Endothelial cell of umbilical vein (primary cell): ENCODE measurements at regions not wholly inside any gene's neighbourhood (a gene's known extent, or its start where the extent isn't known, plus 50 kb on each side); places are given as distances from the start of the nearest gene placed in this dataset.

Experiments used
- BruUV-seq: library from RNA; stranded (reverse); fragments of 400-500 nt; replicated peaks from 2 replicates; lab custom pipeline; 2021; lab: Mats Ljungman, UMichigan
- CTCF ChIA-PET: fragments of 300-600, 350-600 bp; sonication (Branson Sonifier 250); formaldehyde crosslinking; loops from one replicate; lab custom pipeline; 2021; ENCODE audit warnings: antibody characterized with exemption, inconsistent platforms; lab: Charles Lee
- POLR2A ChIA-PET: fragments of 300-600, 350-600 bp; sonication (Branson Sonifier 250); formaldehyde crosslinking; loops from one replicate; lab custom pipeline; 2021; ENCODE audit warnings: antibody characterized with exemption, inconsistent platforms; lab: Charles Lee
- DNase-seq: peaks from one replicate; pipeline ENCODE4 v3.0.0-alpha.2; 2011; ENCODE audit warnings: low read depth, low spot score
- FAIRE-seq: peaks from 2 replicates; lab custom pipeline; 2011; peaks lifted over from hg19 to GRCh38; lab: Jason Lieb, UNC
- H2AFZ ChIP-seq: 2 replicates; pipeline ENCODE4 v1.6.0; 2012; ENCODE audit warnings: low read depth, low read length, control low read depth, inconsistent platforms
- H3K27ac ChIP-seq: 2 replicates; pipeline ENCODE4 v1.5.1; 2011; ENCODE audit warnings: low read depth, mild to moderate bottlenecking, control low read depth, low read length, moderate library complexity; ENCODE audit not compliant: insufficient read depth
- H3K27me3 ChIP-seq, 2 experiments: 2 replicates each; pipeline versions ENCODE4 v1.6.0 to v1.6.1; 2011; ENCODE audit warnings: low read length in 2 of 2, mixed read lengths in 1 of 2; ENCODE audit not compliant: control insufficient read depth in 2 of 2, insufficient read depth in 2 of 2
- H3K36me3 ChIP-seq, 2 experiments: 2 replicates in 1 of 2; 3 replicates in 1 of 2; pipeline ENCODE4 v1.5.1; 2011; ENCODE audit warnings: low read length in 2 of 2, mild to moderate bottlenecking in 1 of 2, moderate library complexity in 1 of 2; ENCODE audit not compliant: control insufficient read depth in 2 of 2, insufficient read depth in 2 of 2; ENCODE audit errors: extremely low read depth in 1 of 2
- H3K4me1 ChIP-seq: 3 replicates; pipeline ENCODE4 v1.5.1; 2011; ENCODE audit warnings: mild to moderate bottlenecking, low read length; ENCODE audit not compliant: control insufficient read depth, insufficient read depth; ENCODE audit errors: extremely low read depth
- H3K4me2 ChIP-seq: 2 replicates; pipeline ENCODE4 v1.6.1; 2011; ENCODE audit warnings: low read length, control low read depth, mixed read lengths; ENCODE audit not compliant: insufficient read depth
- H3K4me3 ChIP-seq, 3 experiments: fragments of 200-600 bp in 1 of 3; sonication (generic), shearing (Covaris generic) in 1 of 3; replicated peaks in 1 of 3; 2 replicates each; pipeline ENCODE4 v1.5.1; 2011 to 2016; ENCODE audit warnings: control low read depth in 3 of 3, low read length in 3 of 3, mild to moderate bottlenecking in 2 of 3, inconsistent platforms in 1 of 3, low read depth in 1 of 3, moderate library complexity in 1 of 3; ENCODE audit not compliant: insufficient read depth in 1 of 3
- H3K79me2 ChIP-seq: 2 replicates; pipeline ENCODE4 v1.6.0; 2012; ENCODE audit warnings: low read length, inconsistent platforms; ENCODE audit not compliant: control insufficient read depth, insufficient read depth
- H3K9ac ChIP-seq: replicated peaks from 2 replicates; pipeline ENCODE3; 2011; ENCODE audit warnings: low read length, control low read depth; ENCODE audit not compliant: insufficient read depth; ENCODE audit errors: extremely low read depth
- H3K9me1 ChIP-seq: replicated peaks from 3 replicates; pipeline ENCODE4 v1.6.0; 2011; ENCODE audit warnings: mild to moderate bottlenecking, low read length; ENCODE audit not compliant: control insufficient read depth, insufficient read depth; ENCODE audit errors: extremely low read depth
- H3K9me3 ChIP-seq: replicated peaks from 2 replicates; pipeline ENCODE4 v1.5.1; 2012; ENCODE audit warnings: low read length, inconsistent platforms; ENCODE audit not compliant: control insufficient read depth, insufficient read depth
- H4K20me1 ChIP-seq: replicated peaks from 2 replicates; pipeline ENCODE3; 2011; ENCODE audit warnings: mild to moderate bottlenecking, low read length; ENCODE audit not compliant: control insufficient read depth, insufficient read depth; ENCODE audit errors: extremely low read depth
- CTCF ChIP-seq, 2 donors: IDR thresholded peaks; 1 replicate in 1 of 2; 2 replicates in 1 of 2; pipeline ENCODE4 v1.5.1; 2011; ENCODE audit warnings: low read length in 2 of 2, mild to moderate bottlenecking in 2 of 2, moderate library complexity in 2 of 2, control low read depth in 1 of 2, inconsistent platforms in 1 of 2, low read depth in 1 of 2; ENCODE audit not compliant: insufficient read depth in 1 of 2; ENCODE audit errors: extremely low read depth in 1 of 2
- EZH2 ChIP-seq: IDR thresholded peaks from 2 replicates; pipeline ENCODE4 v1.6.1; 2012; ENCODE audit warnings: borderline replicate concordance, low read depth, mild to moderate bottlenecking, moderate library complexity, low read length, inconsistent platforms; ENCODE audit not compliant: severe bottlenecking
- FOS ChIP-seq: IDR thresholded peaks from 2 replicates; pipeline ENCODE4 v1.6.1; 2011; ENCODE audit warnings: mild to moderate bottlenecking, low read length, moderate library complexity, borderline replicate concordance; ENCODE audit not compliant: insufficient read depth
- GATA2 ChIP-seq: IDR thresholded peaks from 2 replicates; pipeline ENCODE4 v1.7.0; 2011; ENCODE audit warnings: low read depth, mild to moderate bottlenecking, moderate library complexity, mixed read lengths, low read length; ENCODE audit not compliant: insufficient read length, insufficient read depth
- JUN ChIP-seq: IDR thresholded peaks from 2 replicates; pipeline ENCODE4 v1.6.1; 2011; ENCODE audit warnings: borderline replicate concordance, low read depth; ENCODE audit not compliant: insufficient read length, insufficient read depth
- MAX ChIP-seq: IDR thresholded peaks from 2 replicates; pipeline ENCODE4 v1.6.1; 2011; ENCODE audit not compliant: insufficient read depth, insufficient read length
- MYC ChIP-seq: IDR thresholded peaks from one replicate; pipeline ENCODE4 v1.6.1; 2011; ENCODE audit warnings: mild to moderate bottlenecking, low read depth, low read length
- POLR2A ChIP-seq: IDR thresholded peaks from 2 replicates; pipeline ENCODE4 v1.6.1; 2012; ENCODE audit warnings: low read depth, mild to moderate bottlenecking, control low read depth, low read length
- POLR2AphosphoS5 ChIP-seq: IDR thresholded peaks from 2 replicates; pipeline ENCODE4 v1.6.1; 2012; ENCODE audit warnings: low read depth, mild to moderate bottlenecking, control low read depth, low read length, moderate library complexity; ENCODE audit not compliant: insufficient read depth
- dilution Hi-C: fragments of 300-500 bp; cut with MboI; formaldehyde crosslinking; loops from one replicate; pipeline ENCODE4 v1.15.0; 2019; ENCODE audit warnings: low sequenced_read_pairs; ENCODE audit not compliant: extremely low pct_ligation_motif_present
- intact Hi-C: fragments of 100-400 bp; cut with micrococcal nuclease; formaldehyde crosslinking; loops from one replicate; pipeline ENCODE4 v1.10.0; 2022

- TF ChIP-seq CTCF (IDR thresholded peaks at IDR 0.05; ENCODE audit: extremely low read depth in 1 of 2, insufficient read depth in 1 of 2, low read depth in 1 of 2, low read length in 2 of 2) (no peak), MYC (no peak), POLR2AphosphoS5 (no peak), POLR2A (no peak), EZH2 (no peak), JUN (no peak), FOS (no peak), MAX (no peak), GATA2 (no peak)
- Histone ChIP-seq H3K27me3 (no peaks in the 10 kb centered on the region), H3K9me1 (no peaks in the 10 kb centered on the region), H2AFZ (no peak overlapping the region), H3K27ac (no peak overlapping the region), H3K4me2 (no peak overlapping the region), H3K36me3 (no peaks in the 10 kb centered on the region), H3K79me2 (no peaks in the 10 kb centered on the region), H4K20me1 (no peaks in the 10 kb centered on the region), H3K4me1 (no peaks in the 10 kb centered on the region), H3K9ac (no peak overlapping the region), H3K4me3 (no peak overlapping the region), H3K9me3 (no peaks in the 10 kb centered on the region)
- intact Hi-C loops (no loop called here), dilution Hi-C loops (no loop called here)
- no peak for FAIRE-seq
- no peak for DNase-seq
- CTCF ChIA-PET, result interaction anchor here (1.0 to 1.4 kb wide), 2 partner anchors 104 to 253 kb away, joined by 3 read pairs; no protein-coding TSS in a partner anchor
- no TSS peak for BruUV-seq
- POLR2A ChIA-PET, result no interaction called here
Measured at GRCh38 chr13:100826441-100826840, 151.8 kb upstream of the TMTC4 start.
